Progenitor cell of endocrine pancreas (in vitro differentiated cells): ENCODE measurements at regions not wholly inside any gene's neighbourhood (a gene's known extent, or its start where the extent isn't known, plus 50 kb on each side); places are given as distances from the start of the nearest gene placed in this dataset.

Source experiments
- DNase-seq: peaks from one replicate; pipeline ENCODE4 v3.0.0; 2021; ENCODE audit warnings: low spot score; ENCODE audit not compliant: unreplicated experiment
- H3K27ac Mint-ChIP-seq: 2 replicates; pipeline ENCODE4 v1.8.0; 2021; ENCODE audit warnings: mild to moderate bottlenecking, moderate library complexity, mixed read lengths
- H3K27me3 Mint-ChIP-seq: 2 replicates; pipeline ENCODE4 v1.8.0; 2021; ENCODE audit warnings: mixed read lengths
- H3K36me3 Mint-ChIP-seq: 2 replicates; pipeline ENCODE4 v1.8.0; 2022; ENCODE audit warnings: mixed read lengths; ENCODE audit not compliant: insufficient read depth
- H3K4me1 Mint-ChIP-seq: 2 replicates; pipeline ENCODE4 v1.8.0; 2021; ENCODE audit warnings: low read depth, mixed read lengths
- H3K4me3 Mint-ChIP-seq: 2 replicates; pipeline ENCODE4 v1.8.0; 2021; ENCODE audit warnings: low read depth, mild to moderate bottlenecking, moderate library complexity, mixed read lengths
- H3K9me3 Mint-ChIP-seq: 2 replicates; pipeline ENCODE4 v1.8.0; 2021; ENCODE audit warnings: low read depth, mixed read lengths
- TF ChIP-seq, protein P1 (sequence below): fragments of 200-600 bp; sonication (generic); IDR thresholded peaks from one replicate; pipeline ENCODE4 v1.5.0; 2021; ENCODE audit warnings: antibody characterized with exemption, mild to moderate bottlenecking; ENCODE audit not compliant: unreplicated experiment

DNA sequence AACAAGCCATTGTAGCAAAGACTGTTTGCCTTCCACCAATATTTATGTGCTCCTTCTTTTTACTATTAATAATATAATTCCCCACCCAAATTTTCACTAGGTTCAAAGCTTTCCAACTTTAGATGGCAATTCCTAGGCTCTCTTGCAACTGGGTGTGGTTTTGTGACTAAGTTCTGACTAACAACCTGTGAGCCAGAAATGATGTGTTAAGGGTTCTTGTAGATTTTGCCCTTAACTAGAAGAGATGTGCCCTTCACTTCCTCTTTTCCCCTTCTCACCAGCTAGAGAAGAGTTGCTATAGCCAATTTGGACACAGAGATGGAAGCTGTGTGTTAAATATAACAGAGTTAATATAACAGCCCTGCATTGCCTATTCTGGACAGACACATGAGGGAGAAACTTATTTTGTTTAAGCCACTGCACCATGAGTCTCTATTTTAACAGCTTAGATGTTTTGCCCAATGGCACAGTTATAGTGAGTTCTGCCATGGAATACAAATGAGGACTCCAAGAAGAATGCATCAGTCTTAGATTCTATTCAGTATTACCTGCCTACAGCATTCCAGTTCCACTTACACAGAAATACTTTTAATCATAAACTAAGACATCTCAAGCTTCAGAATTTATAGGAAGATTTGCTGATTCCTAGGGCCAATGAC lies 216.2 kb downstream of the DUSP6 start:
- Mint-ChIP-seq H3K9me3 (no peaks in the 10 kb centered on the region), H3K27ac (no peak overlapping the region), H3K4me3 (no peak overlapping the region), H3K27me3 (no peaks in the 10 kb centered on the region), H3K4me1 (peaks cover 5% of the 10 kb centered on the region), H3K36me3 (no peaks in the 10 kb centered on the region)
- no peak for DNase-seq
- TF ChIP-seq, protein P1, sequence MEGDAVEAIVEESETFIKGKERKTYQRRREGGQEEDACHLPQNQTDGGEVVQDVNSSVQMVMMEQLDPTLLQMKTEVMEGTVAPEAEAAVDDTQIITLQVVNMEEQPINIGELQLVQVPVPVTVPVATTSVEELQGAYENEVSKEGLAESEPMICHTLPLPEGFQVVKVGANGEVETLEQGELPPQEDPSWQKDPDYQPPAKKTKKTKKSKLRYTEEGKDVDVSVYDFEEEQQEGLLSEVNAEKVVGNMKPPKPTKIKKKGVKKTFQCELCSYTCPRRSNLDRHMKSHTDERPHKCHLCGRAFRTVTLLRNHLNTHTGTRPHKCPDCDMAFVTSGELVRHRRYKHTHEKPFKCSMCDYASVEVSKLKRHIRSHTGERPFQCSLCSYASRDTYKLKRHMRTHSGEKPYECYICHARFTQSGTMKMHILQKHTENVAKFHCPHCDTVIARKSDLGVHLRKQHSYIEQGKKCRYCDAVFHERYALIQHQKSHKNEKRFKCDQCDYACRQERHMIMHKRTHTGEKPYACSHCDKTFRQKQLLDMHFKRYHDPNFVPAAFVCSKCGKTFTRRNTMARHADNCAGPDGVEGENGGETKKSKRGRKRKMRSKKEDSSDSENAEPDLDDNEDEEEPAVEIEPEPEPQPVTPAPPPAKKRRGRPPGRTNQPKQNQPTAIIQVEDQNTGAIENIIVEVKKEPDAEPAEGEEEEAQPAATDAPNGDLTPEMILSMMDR, result no peak

GRCh38 chr12:89134213-89134770 lies 218.0 kb downstream of the DUSP6 start:
- Mint-ChIP-seq H3K27ac (no peak overlapping the region), H3K4me3 (no peak overlapping the region), H3K4me1 (peaks cover 5% of the 10 kb centered on the region), H3K27me3 (no peaks in the 10 kb centered on the region), H3K9me3 (no peaks in the 10 kb centered on the region), H3K36me3 (no peaks in the 10 kb centered on the region)
- TF ChIP-seq, protein P1, result no peak
- no peak for DNase-seq

DNA sequence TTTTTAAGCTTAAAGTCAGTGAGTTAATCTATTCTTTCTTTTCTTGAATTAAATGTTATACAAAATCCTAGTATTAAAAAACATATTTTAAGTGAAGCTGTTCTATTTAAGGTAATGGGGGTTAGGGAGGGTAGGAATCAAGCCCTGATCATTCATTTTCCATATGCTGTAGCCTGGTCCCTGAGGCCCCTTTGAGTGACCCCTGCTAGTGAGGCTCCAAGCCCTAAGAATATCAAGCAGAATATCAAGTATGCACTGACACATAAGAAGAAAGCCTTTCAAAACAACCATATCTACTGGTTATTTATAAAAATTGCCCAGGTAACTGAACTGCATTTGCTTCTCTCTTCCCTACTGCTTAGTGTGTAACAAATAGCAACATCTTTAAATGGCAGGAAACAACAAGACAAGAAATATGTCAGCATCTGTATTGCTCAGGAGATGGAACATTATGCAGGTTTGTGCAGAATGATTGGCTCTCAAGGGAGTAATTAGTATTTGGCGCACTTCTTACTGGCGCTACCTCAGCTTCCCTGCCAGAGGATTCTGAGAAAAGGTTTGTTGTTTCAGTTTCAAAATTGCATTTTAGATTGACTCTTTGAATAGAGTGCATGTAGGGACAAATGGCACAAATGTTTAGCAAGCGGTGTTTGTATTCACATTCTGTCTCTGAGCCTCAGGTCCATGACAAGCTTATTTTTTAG lies 223.0 kb downstream of the DUSP6 start:
- H3K4me3 Mint-ChIP-seq, result no peak overlapping the region
- TF ChIP-seq, protein P1, result no peak
- no peaks in the 10 kb centered on the region for H3K36me3 Mint-ChIP-seq
- H3K9me3 Mint-ChIP-seq, result no peaks in the 10 kb centered on the region
- peaks cover 3% of the 10 kb centered on the region for H3K4me1 Mint-ChIP-seq
- DNase-seq, result no peak
- H3K27ac Mint-ChIP-seq, result no peak overlapping the region
- no peaks in the 10 kb centered on the region for H3K27me3 Mint-ChIP-seq

GRCh38 chr12:89126712-89127111 lies 225.6 kb downstream of the DUSP6 start:
- Mint-ChIP-seq H3K27ac (no peak overlapping the region), H3K9me3 (no peaks in the 10 kb centered on the region), H3K4me1 (no peaks in the 10 kb centered on the region), H3K36me3 (no peaks in the 10 kb centered on the region), H3K4me3 (no peak overlapping the region), H3K27me3 (no peaks in the 10 kb centered on the region)
- TF ChIP-seq, protein P1, result no peak
- no peak for DNase-seq

GRCh38 chr12:89122852-89123251 lies 229.4 kb downstream of the DUSP6 start:
- TF ChIP-seq, protein P1, result no peak
- Mint-ChIP-seq H3K9me3 (peaks cover 3% of the 10 kb centered on the region), H3K4me3 (no peak overlapping the region), H3K27ac (no peak overlapping the region), H3K4me1 (peaks cover 2% of the 10 kb centered on the region), H3K27me3 (no peaks in the 10 kb centered on the region), H3K36me3 (no peaks in the 10 kb centered on the region)
- no peak for DNase-seq
